NCI-H1092 treated with DMSO at 0.1 percent for 48 hours (cell line): ENCODE measurements at regions not wholly inside any gene's neighbourhood (a gene's known extent, or its start where the extent isn't known, plus 50 kb on each side); places are given as distances from the start of the nearest gene placed in this dataset.

Source experiments
- DNase-seq: peaks from one replicate; lab custom pipeline; 2025; lab: John Stamatoyannopoulos, UW

DNA sequence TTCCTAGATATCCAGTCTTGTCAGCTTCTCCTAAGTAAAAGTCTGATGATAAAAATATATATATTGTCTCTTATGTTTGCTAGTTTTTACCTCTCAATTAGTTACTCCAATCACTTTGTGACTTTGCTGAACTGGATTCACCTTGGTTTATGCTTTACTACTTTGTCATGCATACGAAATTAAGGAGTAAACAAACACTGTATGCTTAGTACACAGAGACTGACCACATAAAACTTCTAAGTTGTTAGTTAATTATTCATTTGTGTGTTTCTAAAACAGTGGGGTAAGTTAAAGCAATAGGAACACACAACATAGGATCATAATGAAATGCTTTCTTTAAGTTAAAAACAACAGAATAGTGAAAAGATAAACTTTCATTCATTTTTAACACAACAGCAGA lies 877.3 kb upstream of the MAP3K7 start:
- DNase-seq, result no peak

DNA sequence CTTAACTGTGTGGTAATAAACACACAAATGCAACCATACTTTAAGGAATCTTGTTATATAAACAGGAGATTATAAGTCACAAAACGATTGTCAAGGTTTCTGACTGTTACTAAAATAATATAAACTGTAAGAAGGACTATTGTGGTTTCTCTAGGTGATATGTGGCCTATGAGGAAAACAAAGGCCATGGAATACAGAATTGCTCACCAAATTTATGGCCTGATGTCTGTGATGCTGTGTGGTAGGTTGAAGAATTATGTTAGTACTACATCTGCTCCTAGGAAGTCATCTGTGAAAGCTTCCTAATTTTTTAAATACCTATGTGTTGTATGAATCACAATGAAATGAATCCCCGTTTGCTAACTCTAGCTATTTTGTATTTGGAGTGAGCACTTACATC lies 875.4 kb upstream of the MAP3K7 start:
- DNase-seq, result no peak

GRCh38 chr6:91453224-91453878 lies 866.5 kb upstream of the MAP3K7 start:
- no peak for DNase-seq

DNA sequence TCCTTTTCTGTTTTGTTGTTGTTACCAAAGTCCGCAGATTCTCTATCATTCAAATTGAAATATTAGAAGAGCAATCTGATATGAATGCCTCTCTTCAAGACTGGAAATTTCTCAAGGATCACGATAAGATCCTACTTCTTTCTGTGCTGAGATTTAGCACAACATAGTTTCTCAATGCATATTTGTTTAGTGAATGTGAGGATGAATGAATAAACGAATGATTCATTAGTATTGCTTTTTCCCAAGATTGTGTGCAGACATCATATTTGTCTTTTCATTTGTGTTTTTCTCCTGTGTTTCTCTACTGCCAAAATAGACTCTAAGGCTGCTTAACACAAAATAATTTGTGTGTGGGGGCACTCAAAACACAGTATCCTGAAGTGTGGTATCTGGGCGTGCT lies 862.7 kb upstream of the MAP3K7 start:
- DNase-seq, result no peak

- no peak for DNase-seq
Observed at GRCh38 chr6:91447530-91448254, 860.8 kb upstream of the MAP3K7 start.

- no peak for DNase-seq
Observed at GRCh38 chr6:91447081-91447480, 860.2 kb upstream of the MAP3K7 start.

DNA sequence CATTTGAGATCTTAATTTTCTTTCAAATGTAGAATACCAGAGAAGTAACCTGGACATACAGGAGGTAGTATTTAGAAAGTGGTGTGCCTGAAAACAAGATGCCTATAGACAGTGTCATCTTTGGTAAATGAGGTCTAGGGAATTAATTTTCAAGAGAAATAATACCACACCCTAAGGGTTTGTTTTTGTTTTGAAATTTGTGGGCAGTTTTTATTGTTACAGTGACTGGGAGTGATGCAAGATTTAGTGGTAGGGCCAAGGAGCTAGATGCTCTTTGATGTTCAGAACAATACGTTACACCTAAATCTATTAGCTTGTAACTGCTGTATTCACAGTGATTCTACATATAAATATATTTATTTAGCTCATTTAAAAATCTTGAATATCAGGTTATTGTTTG lies 856.5 kb upstream of the MAP3K7 start:
- DNase-seq, result no peak

DNA sequence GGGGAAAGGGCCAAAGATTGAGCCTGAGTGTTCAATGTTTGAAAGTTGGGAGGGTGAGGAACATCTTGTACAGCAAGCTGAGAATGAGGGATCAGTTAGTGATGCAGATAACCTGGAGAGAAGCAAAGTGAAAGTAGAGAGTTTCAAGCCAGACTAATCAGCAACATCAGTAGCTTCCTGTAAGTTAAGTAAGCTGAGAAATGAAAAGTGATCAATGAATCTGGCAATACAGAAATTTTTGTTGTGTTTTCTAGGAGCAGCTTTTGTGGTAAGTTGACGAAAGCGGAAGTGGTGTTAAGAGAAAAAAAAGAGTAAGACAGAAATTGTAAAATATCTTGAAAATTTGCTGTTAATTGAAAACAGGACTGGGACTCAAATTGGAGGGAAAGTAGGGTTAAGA lies 855.5 kb upstream of the MAP3K7 start:
- DNase-seq, result no peak

- no peak for DNase-seq
Observed at GRCh38 chr6:91438570-91438969, 851.7 kb upstream of the MAP3K7 start.

- DNase-seq, result no peak
Observed at GRCh38 chr6:91437315-91437729, 850.5 kb upstream of the MAP3K7 start.

DNA sequence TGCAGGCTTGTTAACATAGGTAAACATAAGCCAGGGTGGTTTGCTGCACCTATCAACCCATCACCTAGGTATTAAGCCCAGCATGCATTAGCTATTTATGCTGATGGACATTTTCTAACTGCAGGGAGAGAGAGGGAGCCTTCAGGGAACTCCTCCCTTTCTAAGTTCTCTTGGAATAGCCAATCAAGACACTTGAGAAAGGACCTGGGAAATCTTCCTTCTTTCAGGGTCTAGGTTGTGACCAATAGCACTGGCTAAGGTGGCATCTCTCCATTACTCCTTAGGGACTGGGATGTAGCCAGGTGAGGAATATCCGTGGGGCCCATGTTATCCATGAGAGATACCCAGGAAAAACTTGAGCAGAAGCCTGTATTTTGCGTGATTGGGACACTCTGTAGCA lies 849.6 kb upstream of the MAP3K7 start:
- no peak for DNase-seq

GRCh38 chr6:91435630-91436029 lies 848.8 kb upstream of the MAP3K7 start:
- no peak for DNase-seq

DNA sequence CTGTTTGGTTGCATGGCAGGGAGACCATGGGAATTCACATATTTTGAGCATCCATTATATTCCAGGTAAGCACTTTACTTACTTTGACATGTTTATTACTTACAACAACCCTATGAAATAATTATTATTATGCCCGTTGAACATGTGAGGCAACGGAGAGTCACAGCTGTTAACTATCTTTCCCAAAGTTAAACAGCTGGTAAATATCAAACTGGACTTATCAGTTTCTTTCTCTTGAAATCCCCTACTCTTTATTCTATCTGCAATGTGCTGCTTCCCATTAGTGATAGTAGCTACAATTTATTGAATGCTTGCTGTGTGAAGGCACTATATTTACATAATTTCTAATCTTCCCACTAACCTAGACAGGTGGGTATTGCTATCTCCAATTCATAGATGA lies 847.7 kb upstream of the MAP3K7 start:
- no peak for DNase-seq

- no peak for DNase-seq
Observed at GRCh38 chr6:91433660-91434534, 847.0 kb upstream of the MAP3K7 start.

GRCh38 chr6:91428953-91429560 lies 842.2 kb upstream of the MAP3K7 start:
- DNase-seq, result no peak

DNA sequence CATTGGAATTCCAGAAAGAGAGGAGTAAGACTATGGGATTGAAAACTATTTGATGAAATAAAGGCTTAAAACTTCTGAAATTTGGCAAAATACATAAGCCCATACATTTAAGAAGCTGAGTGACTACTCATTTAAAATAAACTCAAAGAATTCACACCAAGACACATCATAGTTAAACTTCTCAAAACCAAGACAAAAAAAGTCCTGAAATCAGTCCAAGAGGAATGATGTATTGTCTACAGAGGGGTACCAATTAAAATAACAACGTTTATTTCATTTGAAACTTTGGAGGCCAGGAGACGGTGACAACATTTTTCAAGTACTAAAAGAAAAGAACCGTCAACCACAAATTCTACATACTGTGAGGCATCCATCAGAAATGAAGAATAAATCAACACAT lies 841.4 kb upstream of the MAP3K7 start:
- DNase-seq, result no peak

GRCh38 chr6:91420243-91420642 lies 833.4 kb upstream of the MAP3K7 start:
- no peak for DNase-seq

DNA sequence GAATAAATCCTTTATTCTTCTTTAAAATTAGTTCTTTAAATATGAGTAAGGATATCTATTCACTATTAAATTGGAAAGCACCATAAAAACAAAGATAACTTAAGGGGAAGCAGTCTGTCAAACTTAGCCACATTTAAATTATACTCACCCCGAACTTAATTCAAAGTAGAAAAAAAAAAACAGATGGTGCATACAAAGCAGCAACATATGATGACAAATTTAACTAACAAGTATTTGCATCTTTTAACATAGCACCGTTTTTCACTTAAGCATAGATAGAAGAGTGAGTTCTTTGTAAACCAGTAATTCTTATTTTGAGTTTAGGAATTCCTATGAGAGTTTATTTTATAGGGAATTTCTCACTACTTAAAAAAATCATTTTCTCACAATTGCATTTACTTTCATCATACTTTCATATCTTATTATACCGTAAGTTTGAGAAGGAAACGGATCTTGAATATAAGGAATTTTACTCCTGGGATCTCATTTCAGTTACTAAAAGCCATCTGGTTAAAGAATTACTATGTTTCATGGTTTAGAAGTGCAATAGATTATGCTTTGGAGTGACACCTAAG lies 828.2 kb upstream of the MAP3K7 start:
- DNase-seq, result no peak

- no peak for DNase-seq
Observed at GRCh38 chr6:91412532-91412931, 825.7 kb upstream of the MAP3K7 start.

DNA sequence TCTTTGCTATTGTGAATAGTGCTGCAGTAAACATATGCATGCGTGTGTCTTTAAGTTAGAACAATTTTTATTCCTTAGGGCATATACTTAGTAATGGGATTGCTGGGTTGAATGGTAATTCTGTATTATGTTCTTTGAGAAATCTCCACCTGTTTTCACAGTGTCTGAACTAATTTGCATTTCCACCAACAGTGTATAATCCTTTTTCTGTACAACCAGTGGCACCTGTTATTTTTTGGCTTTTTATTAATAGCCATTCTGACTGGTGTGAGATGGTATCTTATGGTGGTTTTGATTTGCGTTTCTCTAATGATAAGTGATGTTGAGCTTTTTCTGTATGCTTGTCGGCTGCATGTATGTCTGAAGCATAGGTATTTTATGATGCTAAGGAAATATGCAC lies 820.8 kb upstream of the MAP3K7 start:
- DNase-seq, result no peak

DNA sequence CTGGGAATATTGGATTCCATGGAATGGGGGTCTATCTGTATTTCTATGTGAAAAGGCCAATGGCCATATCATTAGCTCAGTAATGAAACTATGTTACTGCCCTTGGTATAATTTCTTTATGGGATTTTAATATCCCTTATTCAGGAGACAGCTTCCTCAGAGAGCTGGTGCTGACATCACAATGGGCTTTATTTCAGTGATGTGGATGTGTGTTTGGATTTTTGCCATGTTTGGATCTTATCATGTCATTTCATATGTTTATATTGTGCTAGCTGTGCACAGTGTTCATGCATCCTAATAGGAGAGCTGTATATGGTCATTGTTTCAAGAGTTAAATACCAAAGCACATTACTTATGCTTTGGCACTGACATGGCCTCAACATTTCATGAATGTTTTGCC lies 806.1 kb upstream of the MAP3K7 start:
- DNase-seq, result no peak
